HepG2 (cell line): ENCODE measurements at regions not wholly inside any gene's neighbourhood (a gene's known extent, or its start where the extent isn't known, plus 50 kb on each side); places are given as distances from the start of the nearest gene placed in this dataset.

Experiments used
- ATAC-seq: fragments of 200-7000 bp; cut with Tn5 transposase; 3 replicates; pipeline ENCODE4 v1.9.1; 2020; ENCODE audit warnings: mild to moderate bottlenecking, moderate library complexity
- BruUV-seq: library from RNA; stranded (reverse); fragments of 400-500 nt; replicated peaks from 2 replicates; lab custom pipeline; 2021; lab: Mats Ljungman, UMichigan
- CTCF ChIA-PET: fragments of 300-600 bp; formaldehyde crosslinking; extraction: SDS; loops from one replicate; lab custom pipeline; 2021; ENCODE audit warnings: low total read pairs, inconsistent platforms, low intra/inter-chr PET ratio; lab: Yijun Ruan, JAX
- POLR2A ChIA-PET: fragments of 350-600 bp; sonication (Branson Sonifier 250); formaldehyde crosslinking; loops from one replicate; lab custom pipeline; 2020; ENCODE audit warnings: antibody characterized with exemption, inconsistent platforms; lab: Yijun Ruan, JAX
- DNase-seq: peaks from one replicate; pipeline ENCODE4 v3.0.0-alpha.2; 2015; ENCODE audit warnings: low spot score
- FAIRE-seq: peaks from 3 replicates; lab custom pipeline; 2011; peaks lifted over from hg19 to GRCh38; lab: Jason Lieb, UNC
- H2AFZ ChIP-seq: one replicate; pipeline ENCODE4 v1.6.1; 2011; ENCODE audit warnings: low read length, inconsistent platforms
- H3K27ac ChIP-seq: fragments of 300-600 bp; 3 replicates; pipeline ENCODE4 v1.8.0; 2011; ENCODE audit warnings: mixed run types, mild to moderate bottlenecking, mixed read lengths, low read length, inconsistent platforms; ENCODE audit not compliant: insufficient read depth; ENCODE audit errors: extremely low read length
- H3K27me3 ChIP-seq, 2 experiments: fragments of 200-600 bp in 1 of 2; 2 replicates in 1 of 2; 3 replicates in 1 of 2; pipeline versions ENCODE4 v1.6.0 to v1.8.0; 2011; ENCODE audit warnings: low read length in 2 of 2, mild to moderate bottlenecking in 2 of 2, moderate library complexity in 2 of 2, inconsistent platforms in 1 of 2; ENCODE audit not compliant: insufficient read depth in 2 of 2, control insufficient read depth in 1 of 2
- H3K36me3 ChIP-seq, 2 experiments: fragments of 200-600 bp in 1 of 2; replicated peaks in 1 of 2; 2 replicates in 1 of 2; 3 replicates in 1 of 2; pipeline versions ENCODE4 v1.5.1 to v1.8.0; 2011; ENCODE audit warnings: low read length in 2 of 2, inconsistent platforms in 1 of 2; ENCODE audit not compliant: insufficient read depth in 2 of 2, control insufficient read depth in 1 of 2
- H3K4me1 ChIP-seq: 2 replicates; pipeline ENCODE4 v1.5.1; 2012; ENCODE audit warnings: low read length, inconsistent platforms; ENCODE audit not compliant: insufficient read depth
- H3K4me2 ChIP-seq: 2 replicates; pipeline ENCODE4 v1.6.0; 2011; ENCODE audit warnings: low read depth, low read length, inconsistent platforms
- H3K4me3 ChIP-seq, 3 experiments: fragments of 200-600 bp in 1 of 3; sonication (generic), shearing (Covaris generic) in 1 of 3; replicated peaks in 1 of 3; 2 replicates each; pipeline ENCODE4 v1.5.1; 2011 to 2016; ENCODE audit warnings: low read length in 3 of 3, inconsistent platforms in 2 of 3, low read depth in 2 of 3, mild to moderate bottlenecking in 2 of 3, control low read depth in 1 of 3, mixed read lengths in 1 of 3; ENCODE audit not compliant: insufficient read depth in 1 of 3
- H3K79me2 ChIP-seq: one replicate; pipeline ENCODE4 v1.6.1; 2011; ENCODE audit warnings: low read length, inconsistent platforms; ENCODE audit not compliant: insufficient read depth
- H3K9ac ChIP-seq: 2 replicates; pipeline ENCODE4 v1.6.0; 2011; ENCODE audit warnings: mild to moderate bottlenecking, low read depth, low read length, inconsistent platforms; ENCODE audit not compliant: insufficient read depth
- H3K9me3 ChIP-seq: 2 replicates; pipeline ENCODE4 v1.5.1; 2012; ENCODE audit warnings: mild to moderate bottlenecking, low read length
- H4K20me1 ChIP-seq: 2 replicates; pipeline ENCODE4 v1.6.0; 2011; ENCODE audit warnings: inconsistent platforms, mild to moderate bottlenecking, low read length, moderate library complexity; ENCODE audit not compliant: insufficient read depth
- BCL6 ChIP-seq: IDR thresholded peaks from 2 replicates; pipeline ENCODE4 v1.6.1; 2016; ENCODE audit warnings: missing genetic modification reagents, missing compliant biosample characterization
- CREM ChIP-seq, 2 experiments: sonication (generic) in 1 of 2; formaldehyde crosslinking in 1 of 2; IDR thresholded peaks; 2 replicates each; pipeline versions ENCODE4 v1.4.0 to v1.6.1; 2016 to 2020; ENCODE audit warnings: antibody characterized with exemption in 1 of 2, mild to moderate bottlenecking in 1 of 2, missing genetic modification reagents in 1 of 2
- GATA4 ChIP-seq: sonication (generic); IDR thresholded peaks from 2 replicates; pipeline ENCODE4 v1.6.1; 2016; ENCODE audit warnings: antibody characterized with exemption, low read depth, borderline replicate concordance
- SALL1 ChIP-seq: sonication (generic); formaldehyde crosslinking; IDR thresholded peaks from 2 replicates; pipeline ENCODE4 v1.8.0; 2022; ENCODE audit warnings: mild to moderate bottlenecking, missing genetic modification reagents
- SRSF9 ChIP-seq: fragments of 200-400 bp; formaldehyde crosslinking; IDR thresholded peaks from 2 replicates; pipeline ENCODE4 v1.6.1; 2018; ENCODE audit warnings: borderline replicate concordance, mild to moderate bottlenecking, low read depth, low read length; ENCODE audit not compliant: insufficient read depth, poor library complexity, severe bottlenecking
- TBX2 ChIP-seq: sonication (generic); formaldehyde crosslinking; IDR thresholded peaks from 2 replicates; pipeline ENCODE4 v1.5.0; 2020; ENCODE audit warnings: missing genetic modification reagents, mild to moderate bottlenecking, borderline replicate concordance
- ZNF264 ChIP-seq: sonication (generic); formaldehyde crosslinking; IDR thresholded peaks from 2 replicates; pipeline ENCODE4 v1.4.0; 2020; ENCODE audit warnings: missing genetic modification reagents
- ZNF839 ChIP-seq: sonication (generic); formaldehyde crosslinking; IDR thresholded peaks from 2 replicates; pipeline ENCODE4 v1.4.0; 2020; ENCODE audit warnings: missing genetic modification reagents, mild to moderate bottlenecking, borderline replicate concordance
- ZSCAN22 ChIP-seq: sonication (generic); formaldehyde crosslinking; IDR thresholded peaks from 2 replicates; pipeline ENCODE4 v1.4.0; 2020; ENCODE audit warnings: mild to moderate bottlenecking, missing genetic modification reagents
- WGBS: methylation state at CpG from one replicate; pipeline ENCODE4 v1.1.6; 2017; ENCODE audit warnings: low lambda C conversion rate; 5-methylcytosine and 5-hydroxymethylcytosine counted together
- in situ Hi-C: cut with HindIII; loops from 2 replicates; pipeline ENCODE4 v1.10.0; 2017; ENCODE audit warnings: low pct_unique_long_range_greater_than_20kb; ENCODE audit not compliant: extremely low pct_ligation_motif_present
- intact Hi-C: fragments of 100-400 bp; cut with micrococcal nuclease; formaldehyde crosslinking; loops from one replicate; pipeline ENCODE4 v1.10.0; 2022; ENCODE audit not compliant: unreplicated experiment
- TF ChIP-seq, protein P1 (sequence below): sonication (generic); formaldehyde crosslinking; IDR thresholded peaks from 2 replicates; pipeline ENCODE4 v1.8.0; 2022; ENCODE audit warnings: missing genetic modification reagents, mild to moderate bottlenecking, moderate library complexity, borderline replicate concordance
- TF ChIP-seq, protein P2 (sequence below): IDR thresholded peaks from 2 replicates; pipeline ENCODE4 v1.6.1; 2016; ENCODE audit warnings: low read depth, missing genetic modification reagents, missing compliant biosample characterization
- TF ChIP-seq, protein P3 (sequence below): sonication (generic); formaldehyde crosslinking; IDR thresholded peaks from 2 replicates; pipeline ENCODE4 v1.5.0; 2020; ENCODE audit warnings: mild to moderate bottlenecking, missing genetic modification reagents, borderline replicate concordance

DNA sequence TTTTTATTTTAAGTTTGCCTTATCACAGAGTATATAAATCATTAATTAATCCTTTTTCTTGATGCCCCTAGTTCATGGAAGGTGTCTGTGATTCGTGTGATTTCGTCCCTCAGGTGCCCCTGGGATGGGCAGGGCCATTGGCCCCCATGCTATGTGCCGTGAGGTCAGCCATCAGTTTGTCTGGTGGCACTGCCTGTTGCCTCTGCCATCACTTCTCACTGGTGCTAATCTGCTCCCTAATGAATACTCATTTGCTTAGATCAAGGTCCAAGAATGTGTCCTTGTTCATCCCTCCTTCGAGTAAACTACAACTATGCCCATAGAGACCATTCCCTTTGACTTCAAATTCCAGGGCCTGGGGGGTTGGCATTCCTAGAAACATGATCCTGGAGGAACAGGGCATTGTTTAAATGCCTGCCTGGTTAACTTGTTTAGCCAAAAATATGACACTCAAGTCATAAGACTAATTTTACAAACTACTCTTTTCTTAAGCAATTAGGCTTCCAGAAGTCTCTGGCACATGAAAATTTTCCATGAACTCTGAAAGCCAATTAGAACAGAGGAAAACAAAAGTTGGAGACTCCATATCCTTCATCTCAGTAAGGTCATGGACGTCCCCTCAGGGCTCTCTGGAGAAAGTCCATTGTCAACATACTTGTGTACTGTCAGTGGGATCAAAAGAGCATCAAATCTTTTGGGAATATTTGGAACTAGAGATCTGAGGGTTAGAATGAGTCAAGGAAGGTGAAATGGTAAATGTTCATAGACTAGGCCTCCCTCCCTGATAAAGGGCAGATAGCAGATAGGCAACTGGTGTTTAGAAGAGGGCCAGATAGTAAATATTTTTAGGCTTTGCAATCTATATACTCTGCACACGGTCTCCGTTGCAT, 90.9 kb upstream of the PLXNC1 start:
- Histone ChIP-seq H4K20me1 (no peaks in the 10 kb centered on the region), H3K36me3 (no peaks in the 10 kb centered on the region), H3K27me3 (no peaks in the 10 kb centered on the region; a peak in 1 of 5 replicates), H3K27ac (peak overlapping the region; percentile 52), H3K9ac (no peak overlapping the region), H3K79me2 (no peaks in the 10 kb centered on the region), H3K4me1 (peaks cover 69% of the 10 kb centered on the region), H2AFZ (no peak overlapping the region), H3K4me2 (no peak overlapping the region; the same call in 1 of the 2 replicates), H3K4me3 (no peak overlapping the region), H3K9me3 (no peaks in the 10 kb centered on the region)
- 31% methylated on average over 7 of the region's 7 CpGs for WGBS
- ChIA-PET CTCF (no interaction called here), POLR2A (interaction anchor here (0.6 kb wide), 1 partner anchor 21 kb away, joined by 3 read pairs; no protein-coding TSS in a partner anchor)
- peak; percentile 66 for FAIRE-seq
- ATAC-seq, result peak; percentile 84
- in situ Hi-C loops (no loop called here), intact Hi-C loops (no loop called here)
- no TSS peak for BruUV-seq
- DNase-seq, result peak; percentile 86
- TF ChIP-seq ZNF264 (peak; percentile 80; the same call in 1 of the 2 replicates), SRSF9 (no peak), ZSCAN22 (peak; percentile 60; the same call in 1 of the 2 replicates), TBX2 (CRISPR knock-in tag) (peak; percentile 64), CREM (IDR thresholded peaks at IDR 0.05) (peak; percentile 91), CREM (CRISPR knock-in tag; IDR thresholded peaks at IDR 0.05) (no peak), SALL1 (CRISPR knock-in tag) (peak; percentile 47; the same call in 1 of the 2 replicates), BCL6 (CRISPR knock-in tag) (peak; percentile 64), ZNF839 (no peak), GATA4 (peak; percentile 97)
- TF ChIP-seq, protein P1, sequence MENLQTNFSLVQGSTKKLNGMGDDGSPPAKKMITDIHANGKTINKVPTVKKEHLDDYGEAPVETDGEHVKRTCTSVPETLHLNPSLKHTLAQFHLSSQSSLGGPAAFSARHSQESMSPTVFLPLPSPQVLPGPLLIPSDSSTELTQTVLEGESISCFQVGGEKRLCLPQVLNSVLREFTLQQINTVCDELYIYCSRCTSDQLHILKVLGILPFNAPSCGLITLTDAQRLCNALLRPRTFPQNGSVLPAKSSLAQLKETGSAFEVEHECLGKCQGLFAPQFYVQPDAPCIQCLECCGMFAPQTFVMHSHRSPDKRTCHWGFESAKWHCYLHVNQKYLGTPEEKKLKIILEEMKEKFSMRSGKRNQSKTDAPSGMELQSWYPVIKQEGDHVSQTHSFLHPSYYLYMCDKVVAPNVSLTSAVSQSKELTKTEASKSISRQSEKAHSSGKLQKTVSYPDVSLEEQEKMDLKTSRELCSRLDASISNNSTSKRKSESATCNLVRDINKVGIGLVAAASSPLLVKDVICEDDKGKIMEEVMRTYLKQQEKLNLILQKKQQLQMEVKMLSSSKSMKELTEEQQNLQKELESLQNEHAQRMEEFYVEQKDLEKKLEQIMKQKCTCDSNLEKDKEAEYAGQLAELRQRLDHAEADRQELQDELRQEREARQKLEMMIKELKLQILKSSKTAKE (CRISPR knock-in tag), result 0 out of 2 replicates have a peak, but pooled peaks have one; percentile 17
- TF ChIP-seq, protein P2, sequence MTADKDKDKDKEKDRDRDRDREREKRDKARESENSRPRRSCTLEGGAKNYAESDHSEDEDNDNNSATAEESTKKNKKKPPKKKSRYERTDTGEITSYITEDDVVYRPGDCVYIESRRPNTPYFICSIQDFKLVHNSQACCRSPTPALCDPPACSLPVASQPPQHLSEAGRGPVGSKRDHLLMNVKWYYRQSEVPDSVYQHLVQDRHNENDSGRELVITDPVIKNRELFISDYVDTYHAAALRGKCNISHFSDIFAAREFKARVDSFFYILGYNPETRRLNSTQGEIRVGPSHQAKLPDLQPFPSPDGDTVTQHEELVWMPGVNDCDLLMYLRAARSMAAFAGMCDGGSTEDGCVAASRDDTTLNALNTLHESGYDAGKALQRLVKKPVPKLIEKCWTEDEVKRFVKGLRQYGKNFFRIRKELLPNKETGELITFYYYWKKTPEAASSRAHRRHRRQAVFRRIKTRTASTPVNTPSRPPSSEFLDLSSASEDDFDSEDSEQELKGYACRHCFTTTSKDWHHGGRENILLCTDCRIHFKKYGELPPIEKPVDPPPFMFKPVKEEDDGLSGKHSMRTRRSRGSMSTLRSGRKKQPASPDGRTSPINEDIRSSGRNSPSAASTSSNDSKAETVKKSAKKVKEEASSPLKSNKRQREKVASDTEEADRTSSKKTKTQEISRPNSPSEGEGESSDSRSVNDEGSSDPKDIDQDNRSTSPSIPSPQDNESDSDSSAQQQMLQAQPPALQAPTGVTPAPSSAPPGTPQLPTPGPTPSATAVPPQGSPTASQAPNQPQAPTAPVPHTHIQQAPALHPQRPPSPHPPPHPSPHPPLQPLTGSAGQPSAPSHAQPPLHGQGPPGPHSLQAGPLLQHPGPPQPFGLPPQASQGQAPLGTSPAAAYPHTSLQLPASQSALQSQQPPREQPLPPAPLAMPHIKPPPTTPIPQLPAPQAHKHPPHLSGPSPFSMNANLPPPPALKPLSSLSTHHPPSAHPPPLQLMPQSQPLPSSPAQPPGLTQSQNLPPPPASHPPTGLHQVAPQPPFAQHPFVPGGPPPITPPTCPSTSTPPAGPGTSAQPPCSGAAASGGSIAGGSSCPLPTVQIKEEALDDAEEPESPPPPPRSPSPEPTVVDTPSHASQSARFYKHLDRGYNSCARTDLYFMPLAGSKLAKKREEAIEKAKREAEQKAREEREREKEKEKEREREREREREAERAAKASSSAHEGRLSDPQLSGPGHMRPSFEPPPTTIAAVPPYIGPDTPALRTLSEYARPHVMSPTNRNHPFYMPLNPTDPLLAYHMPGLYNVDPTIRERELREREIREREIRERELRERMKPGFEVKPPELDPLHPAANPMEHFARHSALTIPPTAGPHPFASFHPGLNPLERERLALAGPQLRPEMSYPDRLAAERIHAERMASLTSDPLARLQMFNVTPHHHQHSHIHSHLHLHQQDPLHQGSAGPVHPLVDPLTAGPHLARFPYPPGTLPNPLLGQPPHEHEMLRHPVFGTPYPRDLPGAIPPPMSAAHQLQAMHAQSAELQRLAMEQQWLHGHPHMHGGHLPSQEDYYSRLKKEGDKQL (CRISPR knock-in tag), result peak; percentile 45; the same call in 1 of the 2 replicates
- TF ChIP-seq, protein P3, sequence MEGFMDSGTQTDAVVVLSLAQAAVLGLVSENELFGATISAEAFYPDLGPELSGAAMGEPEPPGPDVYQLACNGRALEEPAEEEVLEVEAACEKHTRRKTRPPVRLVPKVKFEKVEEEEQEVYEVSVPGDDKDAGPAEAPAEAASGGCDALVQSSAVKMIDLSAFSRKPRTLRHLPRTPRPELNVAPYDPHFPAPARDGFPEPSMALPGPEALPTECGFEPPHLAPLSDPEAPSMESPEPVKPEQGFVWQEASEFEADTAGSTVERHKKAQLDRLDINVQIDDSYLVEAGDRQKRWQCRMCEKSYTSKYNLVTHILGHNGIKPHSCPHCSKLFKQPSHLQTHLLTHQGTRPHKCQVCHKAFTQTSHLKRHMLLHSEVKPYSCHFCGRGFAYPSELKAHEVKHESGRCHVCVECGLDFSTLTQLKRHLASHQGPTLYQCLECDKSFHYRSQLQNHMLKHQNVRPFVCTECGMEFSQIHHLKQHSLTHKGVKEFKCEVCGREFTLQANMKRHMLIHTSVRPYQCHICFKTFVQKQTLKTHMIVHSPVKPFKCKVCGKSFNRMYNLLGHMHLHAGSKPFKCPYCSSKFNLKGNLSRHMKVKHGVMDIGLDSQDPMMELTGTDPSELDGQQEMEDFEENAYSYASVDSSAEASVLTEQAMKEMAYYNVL (CRISPR knock-in tag), result peak; percentile 29; the same call in 1 of the 2 replicates
